HL-60 (cell line): ENCODE measurements at regions not wholly inside any gene's neighbourhood (a gene's known extent, or its start where the extent isn't known, plus 50 kb on each side); places are given as distances from the start of the nearest gene placed in this dataset.

Source experiments
- POLR2AphosphoS5 ChIP-seq: IDR thresholded peaks from 2 replicates; pipeline ENCODE4 v1.6.1; 2012; ENCODE audit warnings: low read depth
- TF ChIP-seq, protein P1 (sequence below): IDR thresholded peaks from one replicate; pipeline ENCODE4 v1.5.1; 2011; ENCODE audit warnings: low read length, control low read depth, inconsistent platforms; ENCODE audit not compliant: insufficient read depth

DNA sequence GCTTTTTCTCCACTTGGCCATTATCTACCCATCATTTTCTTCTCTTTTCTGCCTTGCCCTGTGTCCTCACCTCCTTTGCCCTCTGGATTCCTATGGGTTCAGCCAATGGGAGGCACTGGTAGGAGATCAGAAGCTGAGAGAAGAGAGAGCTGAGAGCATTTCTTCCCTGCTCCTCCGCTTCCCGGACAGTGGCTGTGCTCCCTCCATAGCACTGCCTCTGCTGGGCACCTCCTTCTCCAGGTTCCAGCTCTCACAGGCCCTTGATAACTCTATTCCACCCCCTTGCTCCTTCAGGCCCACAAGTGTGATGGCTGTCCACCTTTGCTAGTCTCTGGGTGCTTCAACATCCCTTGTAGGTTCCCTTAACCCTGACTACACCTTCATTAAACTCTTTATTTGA lies 79.6 kb downstream of the LSM5 start:
- no peak for TF ChIP-seq POLR2AphosphoS5
- TF ChIP-seq, protein P1, sequence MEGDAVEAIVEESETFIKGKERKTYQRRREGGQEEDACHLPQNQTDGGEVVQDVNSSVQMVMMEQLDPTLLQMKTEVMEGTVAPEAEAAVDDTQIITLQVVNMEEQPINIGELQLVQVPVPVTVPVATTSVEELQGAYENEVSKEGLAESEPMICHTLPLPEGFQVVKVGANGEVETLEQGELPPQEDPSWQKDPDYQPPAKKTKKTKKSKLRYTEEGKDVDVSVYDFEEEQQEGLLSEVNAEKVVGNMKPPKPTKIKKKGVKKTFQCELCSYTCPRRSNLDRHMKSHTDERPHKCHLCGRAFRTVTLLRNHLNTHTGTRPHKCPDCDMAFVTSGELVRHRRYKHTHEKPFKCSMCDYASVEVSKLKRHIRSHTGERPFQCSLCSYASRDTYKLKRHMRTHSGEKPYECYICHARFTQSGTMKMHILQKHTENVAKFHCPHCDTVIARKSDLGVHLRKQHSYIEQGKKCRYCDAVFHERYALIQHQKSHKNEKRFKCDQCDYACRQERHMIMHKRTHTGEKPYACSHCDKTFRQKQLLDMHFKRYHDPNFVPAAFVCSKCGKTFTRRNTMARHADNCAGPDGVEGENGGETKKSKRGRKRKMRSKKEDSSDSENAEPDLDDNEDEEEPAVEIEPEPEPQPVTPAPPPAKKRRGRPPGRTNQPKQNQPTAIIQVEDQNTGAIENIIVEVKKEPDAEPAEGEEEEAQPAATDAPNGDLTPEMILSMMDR, result no peak
